ENCODE measurements at regions not wholly inside any gene's neighbourhood (a gene's known extent, or its start where the extent isn't known, plus 50 kb on each side); places are given as distances from the start of the nearest gene placed in this dataset.

GRCh38 chr18:56481751-56482150 lies 156.6 kb downstream of the TXNL1 start:
- Histone ChIP-seq H3K27ac (ENCODE audit: extremely low read depth, low read depth, low read length) (no peak overlapping the region), H3K4me1 (replicated peaks in 1 of 2; ENCODE audit: control insufficient read depth in 2 of 2, insufficient read depth in 2 of 2, low read length in 2 of 2) (no peaks in the 10 kb centered on the region), H3K79me2 (ENCODE audit: control insufficient read depth, insufficient read depth, low read length) (no peaks in the 10 kb centered on the region), H3K36me3 (ENCODE audit: control insufficient read depth, insufficient read depth, low read length) (no peaks in the 10 kb centered on the region), H4K20me1 (replicated peaks; ENCODE audit: control insufficient read depth, insufficient read depth, low read length) (no peaks in the 10 kb centered on the region), H3K27me3 (ENCODE audit: control insufficient read depth in 2 of 2, insufficient read depth in 2 of 2, low read length in 2 of 2) (no peaks in the 10 kb centered on the region), H3K4me3 (no peak overlapping the region), H3K9me3 (replicated peaks; ENCODE audit: control insufficient read depth, insufficient read depth, low read depth, low read length) (no peaks in the 10 kb centered on the region), H2AFZ (ENCODE audit: low read depth, low read length) (no peak overlapping the region), H3K9me1 (ENCODE audit: control insufficient read depth, insufficient read depth, low read length) (no peaks in the 10 kb centered on the region), H3K9ac (ENCODE audit: insufficient read depth in 1 of 2, low read depth in 2 of 2, low read length in 2 of 2) (no peak overlapping the region), H3K4me2 (ENCODE audit: insufficient read depth, low read length) (no peak overlapping the region)
- TF ChIP-seq, protein P1, sequence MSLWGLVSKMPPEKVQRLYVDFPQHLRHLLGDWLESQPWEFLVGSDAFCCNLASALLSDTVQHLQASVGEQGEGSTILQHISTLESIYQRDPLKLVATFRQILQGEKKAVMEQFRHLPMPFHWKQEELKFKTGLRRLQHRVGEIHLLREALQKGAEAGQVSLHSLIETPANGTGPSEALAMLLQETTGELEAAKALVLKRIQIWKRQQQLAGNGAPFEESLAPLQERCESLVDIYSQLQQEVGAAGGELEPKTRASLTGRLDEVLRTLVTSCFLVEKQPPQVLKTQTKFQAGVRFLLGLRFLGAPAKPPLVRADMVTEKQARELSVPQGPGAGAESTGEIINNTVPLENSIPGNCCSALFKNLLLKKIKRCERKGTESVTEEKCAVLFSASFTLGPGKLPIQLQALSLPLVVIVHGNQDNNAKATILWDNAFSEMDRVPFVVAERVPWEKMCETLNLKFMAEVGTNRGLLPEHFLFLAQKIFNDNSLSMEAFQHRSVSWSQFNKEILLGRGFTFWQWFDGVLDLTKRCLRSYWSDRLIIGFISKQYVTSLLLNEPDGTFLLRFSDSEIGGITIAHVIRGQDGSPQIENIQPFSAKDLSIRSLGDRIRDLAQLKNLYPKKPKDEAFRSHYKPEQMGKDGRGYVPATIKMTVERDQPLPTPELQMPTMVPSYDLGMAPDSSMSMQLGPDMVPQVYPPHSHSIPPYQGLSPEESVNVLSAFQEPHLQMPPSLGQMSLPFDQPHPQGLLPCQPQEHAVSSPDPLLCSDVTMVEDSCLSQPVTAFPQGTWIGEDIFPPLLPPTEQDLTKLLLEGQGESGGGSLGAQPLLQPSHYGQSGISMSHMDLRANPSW (CRISPR knock-in tag; IDR thresholded peaks at IDR 0.05), result no peak
- ChIA-PET POLR2A (no interaction called here), CTCF (ENCODE audit: low intra/inter-chr PET ratio) (no interaction called here)
- WGBS (ENCODE audit: insufficient coverage, low coverage, missing lambda C conversion rate), result 0% methylated on average over 1 of the region's 1 CpG
- FAIRE-seq (no peak), DNase-seq (ENCODE audit: extremely low read depth in 1 of 4, low spot score in 3 of 4) (no peak), ATAC-seq (no peak)
- intact Hi-C loops (cut with micrococcal nuclease), result no loop called here
- in situ Hi-C loops (cut with MboI), result no loop called here
- BruUV-seq (replicated peaks), result no TSS peak

DNA sequence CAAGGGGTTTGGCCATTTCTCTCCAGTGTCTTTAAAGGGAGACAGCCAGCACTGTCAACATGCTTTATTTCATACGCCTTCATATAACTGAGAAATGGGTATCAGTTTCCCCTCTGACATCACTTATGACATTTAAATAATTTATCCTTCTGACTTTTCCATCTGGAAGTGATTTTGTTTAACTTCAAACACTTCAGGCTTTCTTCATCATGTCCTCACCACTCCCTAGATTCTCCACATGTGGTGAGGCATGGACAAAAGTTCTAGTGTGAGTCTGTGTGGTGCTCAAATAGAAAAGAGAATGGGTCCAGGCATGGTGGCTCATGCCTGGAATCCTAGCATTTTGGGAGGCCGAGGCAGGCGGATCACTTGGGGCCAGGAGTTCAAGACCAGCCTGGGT lies 158.6 kb downstream of the TXNL1 start:
- no TSS peak for BruUV-seq (replicated peaks)
- H3K79me2 ChIP-seq (ENCODE audit: control insufficient read depth, insufficient read depth, low read length), result no peaks in the 10 kb centered on the region
- TF ChIP-seq TCF3 (CRISPR knock-in tag; IDR thresholded peaks at IDR 0.05), result no peak
- no peaks in the 10 kb centered on the region for H3K9me1 ChIP-seq (ENCODE audit: control insufficient read depth, insufficient read depth, low read length)
- no peaks in the 10 kb centered on the region for H3K27me3 ChIP-seq (ENCODE audit: control insufficient read depth in 2 of 2, insufficient read depth in 2 of 2, low read length in 2 of 2)
- H3K4me3 ChIP-seq, result no peak overlapping the region
- H3K36me3 ChIP-seq (ENCODE audit: control insufficient read depth, insufficient read depth, low read length), result no peaks in the 10 kb centered on the region
- H4K20me1 ChIP-seq (replicated peaks; ENCODE audit: control insufficient read depth, insufficient read depth, low read length), result no peaks in the 10 kb centered on the region
- POLR2A ChIA-PET, result no interaction called here
- H2AFZ ChIP-seq (ENCODE audit: low read depth, low read length), result no peak overlapping the region
- DNase-seq (ENCODE audit: extremely low read depth in 1 of 4, low spot score in 3 of 4) (no peak), ATAC-seq (no peak), FAIRE-seq (no peak)
- no peak overlapping the region for H3K4me2 ChIP-seq (ENCODE audit: insufficient read depth, low read length)
- H3K4me1 ChIP-seq (replicated peaks in 1 of 2; ENCODE audit: control insufficient read depth in 2 of 2, insufficient read depth in 2 of 2, low read length in 2 of 2), result no peaks in the 10 kb centered on the region
- no peak overlapping the region for H3K9ac ChIP-seq (ENCODE audit: insufficient read depth in 1 of 2, low read depth in 2 of 2, low read length in 2 of 2)
- no peak overlapping the region for H3K27ac ChIP-seq (ENCODE audit: extremely low read depth, low read depth, low read length)
- intact Hi-C loops (cut with micrococcal nuclease), result no loop called here
- CTCF ChIA-PET (ENCODE audit: low intra/inter-chr PET ratio), result interaction anchor here (0.7 kb wide), 1 partner anchor 22 kb away, joined by 3 read pairs; no protein-coding TSS in a partner anchor
- no peaks in the 10 kb centered on the region for H3K9me3 ChIP-seq (replicated peaks; ENCODE audit: control insufficient read depth, insufficient read depth, low read depth, low read length)
- in situ Hi-C loops (cut with MboI), result no loop called here
- 9% methylated on average over 1 of the region's 3 CpGs for WGBS (ENCODE audit: insufficient coverage, low coverage, missing lambda C conversion rate)
